ENCODE measurements at regions not wholly inside any gene's neighbourhood (a gene's known extent, or its start where the extent isn't known, plus 50 kb on each side); places are given as distances from the start of the nearest gene placed in this dataset.

DNA sequence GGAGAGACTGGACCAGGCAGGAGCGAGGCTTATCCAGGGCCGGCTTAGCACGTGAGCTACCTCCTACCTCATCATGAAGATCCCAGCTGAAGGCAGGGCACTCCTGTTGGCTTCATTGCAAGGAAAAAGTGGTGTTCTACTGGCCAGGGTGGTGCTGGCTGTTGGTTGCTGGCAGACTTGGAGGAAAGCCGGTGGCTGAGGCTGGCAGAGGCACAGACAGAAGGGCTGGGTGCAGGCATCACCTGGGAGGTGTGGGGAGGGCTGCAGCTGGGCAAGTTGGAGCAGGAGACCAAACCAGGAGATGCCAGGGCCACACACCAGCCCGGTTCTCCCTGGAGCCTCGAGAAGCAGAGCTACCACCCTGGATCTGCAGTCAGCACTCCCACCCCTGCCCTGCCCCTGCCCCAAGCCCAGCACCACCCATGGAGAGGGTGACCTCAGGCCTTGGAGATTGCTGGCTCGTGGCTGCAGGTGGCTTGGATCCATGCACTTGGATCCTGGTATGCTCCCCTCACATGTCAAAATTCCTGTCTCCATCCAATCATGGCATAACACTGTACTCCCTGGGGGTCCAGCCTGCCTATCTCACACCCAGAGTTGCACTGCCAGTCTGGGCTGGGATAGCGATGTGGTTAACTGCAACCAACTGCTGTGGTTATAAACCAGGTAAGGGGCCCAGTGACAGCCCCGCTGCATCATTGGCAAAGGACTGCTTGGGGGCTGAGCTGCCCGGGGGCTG lies 49.7 kb downstream of the GLI2 start:
- no peak for DNase-seq

DNA sequence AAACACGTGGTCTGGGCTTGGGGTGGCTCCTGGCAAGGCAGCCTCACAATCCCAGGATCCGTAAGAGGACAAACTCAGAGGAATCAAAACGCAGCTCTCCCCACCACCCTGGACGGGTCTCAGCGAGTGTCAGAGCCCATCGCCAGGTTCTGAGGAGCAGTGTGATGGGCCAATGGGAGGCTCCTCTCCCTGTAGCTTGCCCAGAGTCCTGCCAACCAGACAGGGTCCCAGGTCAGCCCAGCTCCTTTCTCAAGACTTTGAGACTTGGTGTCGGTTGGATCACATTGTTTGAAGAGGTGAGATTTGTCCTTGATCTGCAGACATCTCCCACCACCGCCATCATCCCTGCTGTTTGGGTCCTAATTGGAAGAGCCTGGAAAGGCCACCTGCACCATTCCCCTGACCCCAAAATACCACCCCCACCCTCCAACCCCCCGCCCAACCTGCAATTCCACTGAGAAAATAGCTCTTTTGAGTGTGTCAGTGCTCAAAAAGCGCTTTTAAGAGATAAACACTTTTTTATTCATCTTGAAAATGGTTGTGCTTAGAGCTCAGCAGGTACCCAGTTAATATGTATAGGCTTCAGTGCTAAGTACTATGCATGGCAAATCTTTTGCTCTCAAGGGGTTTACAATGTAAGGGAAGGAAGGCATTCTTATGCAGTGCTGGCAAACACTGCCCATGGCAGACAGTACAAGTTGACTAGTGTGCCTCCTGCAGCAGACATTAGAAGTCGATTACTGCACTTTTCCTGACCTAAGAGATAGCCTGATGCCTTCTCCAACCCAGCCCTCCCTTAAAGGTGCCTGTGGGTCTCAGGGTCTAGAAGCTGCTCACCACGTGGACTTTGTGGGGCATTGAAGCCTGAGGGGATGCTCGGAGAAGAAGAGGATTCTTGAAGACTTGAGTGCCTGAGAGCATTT lies 50.6 kb downstream of the GLI2 start:
- no peak for DNase-seq

GRCh38 chr2:120787111-120787821 lies 51.6 kb downstream of the GLI2 start:
- DNase-seq: no peak

DNA sequence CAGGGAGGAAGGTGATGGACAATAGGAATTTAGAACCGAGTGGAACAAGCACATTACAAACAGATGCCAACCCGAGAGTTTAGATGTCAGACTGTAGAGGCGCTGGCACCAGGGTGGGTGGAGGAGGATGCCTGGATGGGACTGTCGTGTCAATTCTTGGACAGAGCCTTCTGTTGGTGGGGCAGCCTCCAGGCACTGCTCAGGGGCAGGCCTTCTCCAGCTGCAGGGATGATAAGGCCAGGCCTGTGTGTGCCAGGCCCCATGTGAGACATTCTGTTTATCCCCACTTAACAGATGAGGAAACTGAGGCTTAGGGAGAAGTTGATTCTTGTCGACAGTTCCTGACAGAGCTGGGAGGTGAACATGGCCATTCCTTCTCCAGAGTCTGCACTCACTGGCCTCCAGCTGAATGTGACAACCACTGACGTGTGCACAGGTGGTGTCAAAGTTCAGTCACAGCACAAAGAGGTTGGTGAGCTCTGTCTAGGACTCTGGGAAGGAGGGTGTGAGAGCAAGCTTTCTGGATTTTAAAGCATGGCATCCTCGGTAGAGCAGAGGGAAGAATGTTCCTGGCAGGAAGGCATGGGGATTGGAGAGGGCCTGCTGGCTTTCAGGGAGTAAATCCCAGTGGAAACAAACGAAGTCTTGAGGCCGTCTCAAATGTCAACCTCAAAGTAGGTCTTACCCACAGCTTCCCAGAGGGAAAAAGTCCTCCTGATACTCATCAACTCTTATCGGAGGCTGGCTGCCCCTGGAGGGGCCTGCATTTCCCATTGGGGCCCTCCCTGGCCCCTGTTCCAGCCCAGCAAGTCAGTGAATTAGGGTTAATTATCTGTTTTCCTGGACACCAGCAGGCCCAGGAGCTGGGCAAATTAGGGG lies 52.4 kb downstream of the GLI2 start:
- DNase-seq: no peak

- DNase-seq: no peak
Observed at GRCh38 chr2:120791243-120791961, 55.7 kb downstream of the GLI2 start.

GRCh38 chr2:120791962-120792297 lies 56.3 kb downstream of the GLI2 start:
- no peak for DNase-seq

DNA sequence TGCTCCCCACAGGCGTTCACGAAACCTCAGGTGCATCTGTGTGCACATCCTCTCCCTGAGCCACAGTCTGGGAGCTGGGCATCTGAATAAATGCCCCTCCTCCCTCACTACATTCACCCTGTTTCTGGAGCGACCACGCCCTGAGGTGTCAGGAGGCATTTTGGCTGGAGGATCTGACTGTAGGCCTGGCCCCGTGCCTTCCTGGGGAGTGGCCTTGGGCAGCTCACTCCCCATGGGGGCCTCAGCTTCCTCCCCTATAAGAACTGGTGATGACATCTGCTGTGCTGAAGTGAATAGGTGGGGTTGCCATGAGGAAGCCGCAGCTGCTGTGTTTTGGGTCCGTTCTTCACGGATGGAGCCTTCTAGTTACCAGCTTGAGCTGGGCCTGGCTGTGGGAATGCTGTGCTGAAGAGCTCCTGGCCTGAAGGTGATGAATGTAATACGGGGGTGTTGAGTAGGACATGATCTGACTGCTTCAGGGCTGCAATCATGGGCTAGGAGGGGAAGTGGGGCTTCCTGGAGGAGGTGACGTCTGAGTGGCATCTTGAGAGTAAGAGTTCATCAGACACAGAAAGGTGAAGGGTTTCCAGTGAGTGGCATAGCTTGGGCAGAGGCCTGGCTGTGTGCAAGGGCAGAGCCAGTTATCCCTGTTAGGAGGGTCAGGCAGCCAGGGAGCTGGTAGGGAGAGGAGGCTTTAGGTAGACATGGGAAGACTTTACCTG lies 58.2 kb downstream of the GLI2 start:
- DNase-seq: no peak

DNA sequence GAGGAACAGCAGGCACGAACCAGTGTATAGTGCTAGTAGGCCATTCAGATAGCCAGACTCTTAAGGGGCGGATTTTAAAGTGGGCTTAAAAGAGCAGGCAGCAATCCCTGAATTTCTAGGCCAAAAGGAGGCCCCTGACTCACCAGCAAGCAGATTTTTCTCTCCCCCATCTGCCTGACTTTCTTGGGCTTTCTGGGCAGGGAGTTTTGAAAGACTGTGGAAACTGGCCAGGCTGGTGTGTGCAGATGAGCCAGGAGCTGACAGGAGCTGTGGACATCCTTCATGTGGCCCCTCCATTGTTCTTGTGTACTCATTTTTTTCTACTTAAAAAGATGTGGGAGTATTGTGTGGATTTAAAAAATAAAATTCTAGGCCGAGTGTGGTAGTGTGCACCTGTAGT lies 59.0 kb downstream of the GLI2 start:
- no peak for DNase-seq

DNA sequence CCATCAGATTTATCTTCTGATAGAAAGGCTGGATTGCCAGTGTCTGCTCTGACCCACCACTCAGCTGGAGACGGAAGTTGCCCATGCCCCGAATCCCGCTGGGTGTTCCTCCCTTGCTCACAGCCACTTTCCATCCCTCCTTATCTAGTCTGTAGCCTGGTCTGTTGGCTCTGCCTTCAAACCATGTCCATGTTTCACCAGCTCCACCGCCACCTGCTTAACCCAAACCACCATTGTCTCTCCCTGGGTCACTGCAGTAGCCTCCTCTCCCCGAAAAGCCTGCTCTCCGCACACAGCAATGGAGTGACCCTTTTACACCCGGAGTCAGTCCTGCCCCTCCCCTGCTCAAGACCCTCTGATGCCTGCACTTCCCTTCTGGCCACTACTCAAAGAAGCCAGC lies 60.4 kb downstream of the GLI2 start:
- no peak for DNase-seq

- no peak for DNase-seq
Observed at GRCh38 chr2:120797421-120798221, 62.0 kb downstream of the GLI2 start.

DNA sequence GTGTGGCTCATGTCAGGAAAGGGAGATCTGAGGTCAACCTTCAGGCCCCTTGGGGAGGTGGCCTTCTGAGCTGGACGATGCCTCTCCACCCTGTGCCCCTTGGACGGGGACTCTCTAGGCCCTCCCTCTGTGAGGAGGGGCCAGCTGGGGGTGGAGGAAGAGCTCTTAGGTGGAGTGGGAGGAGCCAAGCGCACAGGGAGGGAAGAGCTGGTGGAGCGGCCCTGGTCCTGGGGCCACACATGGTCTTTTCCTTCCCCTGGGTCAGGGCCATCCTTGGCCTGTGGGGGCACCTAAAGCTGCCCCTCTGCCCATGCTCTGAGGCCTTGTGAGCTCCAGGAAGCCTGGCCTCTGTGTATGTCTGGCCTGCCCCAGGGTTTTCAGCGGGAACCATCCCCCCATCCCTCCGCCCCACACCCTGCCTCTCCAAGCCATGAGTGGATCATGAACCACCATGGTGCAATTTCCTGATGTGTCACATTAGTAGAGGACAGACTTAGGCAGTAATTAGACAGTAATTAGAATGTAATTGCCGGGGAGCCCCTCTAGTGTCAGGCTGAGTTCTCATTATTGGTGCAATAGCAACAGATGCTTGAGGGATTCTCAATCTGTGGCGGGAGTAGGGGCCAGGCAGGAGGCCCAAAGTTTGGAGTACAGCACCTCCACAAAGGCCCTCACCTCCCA lies 63.0 kb downstream of the GLI2 start:
- no peak for DNase-seq

DNA sequence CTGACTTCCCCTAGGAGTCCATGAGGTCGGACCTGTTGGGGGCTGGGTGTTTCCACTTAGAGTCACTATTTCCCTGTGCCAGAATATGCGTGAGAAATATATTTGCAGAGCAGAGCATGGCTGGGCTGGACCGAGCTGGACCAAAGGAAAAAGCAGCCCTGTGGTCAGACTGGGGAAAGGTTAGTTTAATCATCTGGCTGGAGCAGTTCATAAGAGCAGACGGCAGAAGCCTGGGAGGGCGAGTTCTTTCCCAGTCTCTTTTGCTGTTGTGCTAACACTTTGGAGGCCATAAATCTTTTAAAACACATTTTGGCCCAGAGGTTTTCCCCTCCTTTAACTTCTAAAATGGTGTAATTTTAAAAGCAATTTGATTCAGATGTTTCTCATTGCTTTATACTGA lies 66.5 kb downstream of the GLI2 start:
- no peak for DNase-seq

DNA sequence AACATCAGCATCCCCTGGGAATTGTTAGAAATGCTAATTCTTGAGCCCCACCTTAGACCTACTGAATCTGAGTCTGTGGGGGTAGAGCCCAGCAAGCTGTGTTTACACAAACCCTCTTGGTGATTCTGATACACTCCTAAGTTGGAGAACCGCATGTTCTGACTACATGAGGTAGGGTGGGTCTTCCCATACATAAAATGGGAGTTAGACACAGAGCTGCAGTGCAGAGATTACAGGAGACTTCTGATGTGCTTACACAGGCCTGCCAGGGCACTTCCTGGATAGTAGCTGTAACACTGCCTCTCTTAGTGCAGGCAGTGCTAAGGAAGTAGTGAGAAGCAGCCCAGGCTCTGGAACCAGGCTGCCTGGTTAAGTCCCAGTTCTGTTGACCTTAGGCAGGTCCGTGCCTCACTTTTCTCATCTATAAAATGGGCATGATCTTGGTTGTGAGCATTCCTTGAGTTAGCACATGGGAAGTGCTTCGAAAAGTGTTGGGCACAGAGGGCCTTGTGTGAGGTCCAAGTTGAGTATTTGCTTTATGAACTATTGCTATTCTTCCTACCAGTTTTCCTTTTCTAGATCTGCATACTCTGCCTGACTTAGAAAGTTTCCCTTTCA lies 67.3 kb downstream of the GLI2 start:
- no peak for DNase-seq

- DNase-seq: no peak
Observed at GRCh38 chr2:120803764-120804335, 68.2 kb downstream of the GLI2 start.

- DNase-seq: no peak
Observed at GRCh38 chr2:120804459-120804858, 68.8 kb downstream of the GLI2 start.

DNA sequence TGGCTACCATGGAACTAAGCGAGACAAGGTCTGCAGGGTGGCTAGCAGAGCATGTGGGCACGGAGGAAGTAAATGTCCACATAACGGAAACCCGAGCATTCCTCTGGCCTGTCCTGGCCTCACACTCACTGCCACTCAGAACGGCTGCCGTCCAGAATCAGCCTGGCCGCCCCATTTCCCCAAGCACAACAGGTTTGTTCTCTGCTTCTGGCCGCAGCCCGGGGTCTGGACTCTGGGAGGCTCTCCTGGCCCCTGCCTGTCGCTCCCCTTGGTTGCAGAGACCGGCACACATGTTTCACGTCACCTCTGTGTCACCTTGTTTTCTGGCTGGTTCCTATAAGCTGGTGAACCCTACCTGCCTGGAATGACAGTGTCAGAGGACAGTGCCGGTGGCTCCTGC lies 69.3 kb downstream of the GLI2 start:
- no peak for DNase-seq

DNA sequence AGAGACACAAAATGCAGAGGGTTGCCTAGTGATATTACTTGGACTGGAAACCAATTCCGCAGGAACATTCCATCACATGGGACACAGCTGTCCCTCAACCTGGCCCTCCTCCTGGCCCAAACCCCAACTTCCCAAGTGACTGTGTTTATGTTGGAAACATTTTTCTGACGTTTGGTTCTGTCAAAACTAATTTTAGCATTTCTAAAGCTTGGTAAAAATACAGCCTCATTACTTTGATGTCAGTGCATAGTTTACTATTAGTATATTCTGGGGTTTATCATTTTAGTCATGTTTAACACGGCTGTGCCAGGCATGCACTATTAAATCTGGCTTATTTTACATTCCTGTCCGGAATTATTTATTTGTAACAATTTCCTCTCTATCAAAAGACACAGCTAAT lies 69.9 kb downstream of the GLI2 start:
- DNase-seq: no peak

DNA sequence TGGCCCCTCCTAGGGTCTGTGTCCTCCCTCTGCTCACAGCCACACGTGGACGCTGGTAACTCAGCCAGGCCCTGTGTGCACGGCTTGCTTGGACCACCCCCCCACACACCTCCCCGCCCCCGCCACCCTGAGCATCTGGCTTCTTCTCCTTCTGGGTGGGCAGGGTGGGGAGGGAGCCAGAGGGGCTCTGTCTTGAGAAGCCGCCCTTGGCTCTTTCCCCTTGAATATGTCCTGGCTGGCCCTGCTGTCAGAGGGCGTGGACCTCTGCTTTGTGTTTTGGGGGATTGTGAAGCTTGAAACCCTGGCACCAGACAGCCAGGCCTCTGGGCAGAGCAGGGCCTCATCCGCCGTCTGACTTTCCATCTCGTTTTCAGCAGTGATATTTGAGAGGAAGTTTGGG lies 72.1 kb downstream of the GLI2 start:
- no peak for DNase-seq

GRCh38 chr2:120809151-120809550 lies 73.5 kb downstream of the GLI2 start:
- DNase-seq: no peak

Measured in activated CD4-positive, alpha-beta T cell treated with anti-CD3 and anti-CD28 coated beads, Interleukin-2, amount 50 U/mL, for 1 hour (primary cell).